ENCODE measurements at regions not wholly inside any gene's neighbourhood (a gene's known extent, or its start where the extent isn't known, plus 50 kb on each side); places are given as distances from the start of the nearest gene placed in this dataset.

- H3K4me1 ChIP-seq (replicated peaks in 1 of 2; ENCODE audit: control insufficient read depth in 2 of 2, insufficient read depth in 2 of 2, low read length in 2 of 2): no peaks in the 10 kb centered on the region
- TF ChIP-seq NFIX (CRISPR knock-in tag; IDR thresholded peaks at IDR 0.05; ENCODE audit: low read depth) (no peak), GABPB2 (CRISPR knock-in tag; conservative IDR thresholded peaks at IDR 0.05) (no peak), ZNF512 (tag; IDR thresholded peaks at IDR 0.05) (no peak), JUN (IDR thresholded peaks at IDR 0.05; ENCODE audit: borderline replicate concordance, low read depth, low read length) (no peak), JUN (CRISPR knock-in tag; IDR thresholded peaks at IDR 0.05; ENCODE audit: borderline replicate concordance) (no peak), TFE3 (CRISPR knock-in tag; IDR thresholded peaks at IDR 0.05) (no peak), ATF2 (CRISPR knock-in tag; IDR thresholded peaks at IDR 0.05) (no peak), USF1 (CRISPR knock-in tag; IDR thresholded peaks at IDR 0.05) (no peak), TSC22D4 (tag; IDR thresholded peaks at IDR 0.05) (no peak), ZNF707 (CRISPR knock-in tag; conservative IDR thresholded peaks at IDR 0.05) (no peak), POLR2H (tag; IDR thresholded peaks at IDR 0.05; ENCODE audit: low read depth) (no peak), ZNF277 (CRISPR knock-in tag; IDR thresholded peaks at IDR 0.05; ENCODE audit: borderline replicate concordance) (no peak), SETDB1 (IDR thresholded peaks at IDR 0.05; ENCODE audit: low read length) (no peak), ZNF436 (CRISPR knock-in tag; IDR thresholded peaks at IDR 0.05) (no peak)
Observed at GRCh38 chr11:94694309-94695060, 73.7 kb upstream of the AMOTL1 start.

More at GRCh38 chr11:94694309-94695060, 73.7 kb upstream of the AMOTL1 start:
- POLR2A ChIA-PET: no interaction called here
- H3K36me3 ChIP-seq (ENCODE audit: control insufficient read depth, insufficient read depth, low read length): no peaks in the 10 kb centered on the region
- H3K79me2 ChIP-seq (ENCODE audit: control insufficient read depth, insufficient read depth, low read length): no peaks in the 10 kb centered on the region
- intact Hi-C loops (cut with micrococcal nuclease): no loop called here
- H3K4me2 ChIP-seq (ENCODE audit: insufficient read depth, low read length): no peak overlapping the region
- H3K27ac ChIP-seq (ENCODE audit: extremely low read depth, low read depth, low read length): no peak overlapping the region
- H3K9me1 ChIP-seq (ENCODE audit: control insufficient read depth, insufficient read depth, low read length): no peaks in the 10 kb centered on the region
- no peaks in the 10 kb centered on the region for H4K20me1 ChIP-seq (replicated peaks; ENCODE audit: control insufficient read depth, insufficient read depth, low read length)
- no peaks in the 10 kb centered on the region for H3K27me3 ChIP-seq (ENCODE audit: control insufficient read depth in 2 of 2, insufficient read depth in 2 of 2, low read length in 2 of 2)
- H3K9ac ChIP-seq (ENCODE audit: insufficient read depth in 1 of 2, low read depth in 2 of 2, low read length in 2 of 2): no peak overlapping the region
- no TSS peak for BruUV-seq (replicated peaks)
- H2AFZ ChIP-seq (ENCODE audit: low read depth, low read length): no peak overlapping the region
- no peak for ATAC-seq
- no peaks in the 10 kb centered on the region for H3K9me3 ChIP-seq (replicated peaks; ENCODE audit: control insufficient read depth, insufficient read depth, low read depth, low read length)
- FAIRE-seq: no peak
- no peak for DNase-seq (ENCODE audit: extremely low read depth in 1 of 4, low spot score in 3 of 4)
- 4% methylated on average over 4 of the region's 4 CpGs for WGBS (ENCODE audit: insufficient coverage, low coverage, missing lambda C conversion rate)
- no peak overlapping the region for H3K4me3 ChIP-seq
- CTCF ChIA-PET (ENCODE audit: low intra/inter-chr PET ratio): no interaction called here
- in situ Hi-C loops (cut with MboI): no loop called here

All from K562 (cell line).